C4-2B (cell line): ENCODE measurements at regions not wholly inside any gene's neighbourhood (a gene's known extent, or its start where the extent isn't known, plus 50 kb on each side); places are given as distances from the start of the nearest gene placed in this dataset.

Experiments
- ZFX ChIP-seq: fragments of 450-650 bp; IDR thresholded peaks from 2 replicates; pipeline ENCODE4 v1.6.1; 2017
- TF ChIP-seq, protein P1 (sequence below): fragments of 450-650 bp; conservative IDR thresholded peaks from 2 replicates; pipeline ENCODE4 v1.5.1; 2017; ENCODE audit warnings: mild to moderate bottlenecking

DNA sequence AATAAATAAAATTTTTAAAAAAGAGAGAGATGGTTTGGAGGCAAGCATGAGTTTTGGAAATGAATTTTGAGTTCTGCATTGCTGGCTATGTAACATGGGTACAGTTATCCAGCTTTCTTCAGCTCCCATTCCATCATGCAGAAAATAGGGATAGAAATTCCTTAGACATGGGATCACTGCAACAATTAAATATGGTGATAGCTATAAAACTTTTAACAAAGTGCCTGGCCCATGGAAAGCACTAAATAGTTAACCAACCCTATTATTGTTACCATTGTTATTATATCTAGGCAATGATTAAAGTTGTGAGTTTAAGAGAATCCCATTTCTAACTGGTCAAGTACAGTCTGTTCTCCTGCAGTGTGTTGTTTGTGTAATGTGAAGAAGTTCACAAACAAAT is 115.4 kb upstream of the GAS1 start:
- TF ChIP-seq, protein P1, sequence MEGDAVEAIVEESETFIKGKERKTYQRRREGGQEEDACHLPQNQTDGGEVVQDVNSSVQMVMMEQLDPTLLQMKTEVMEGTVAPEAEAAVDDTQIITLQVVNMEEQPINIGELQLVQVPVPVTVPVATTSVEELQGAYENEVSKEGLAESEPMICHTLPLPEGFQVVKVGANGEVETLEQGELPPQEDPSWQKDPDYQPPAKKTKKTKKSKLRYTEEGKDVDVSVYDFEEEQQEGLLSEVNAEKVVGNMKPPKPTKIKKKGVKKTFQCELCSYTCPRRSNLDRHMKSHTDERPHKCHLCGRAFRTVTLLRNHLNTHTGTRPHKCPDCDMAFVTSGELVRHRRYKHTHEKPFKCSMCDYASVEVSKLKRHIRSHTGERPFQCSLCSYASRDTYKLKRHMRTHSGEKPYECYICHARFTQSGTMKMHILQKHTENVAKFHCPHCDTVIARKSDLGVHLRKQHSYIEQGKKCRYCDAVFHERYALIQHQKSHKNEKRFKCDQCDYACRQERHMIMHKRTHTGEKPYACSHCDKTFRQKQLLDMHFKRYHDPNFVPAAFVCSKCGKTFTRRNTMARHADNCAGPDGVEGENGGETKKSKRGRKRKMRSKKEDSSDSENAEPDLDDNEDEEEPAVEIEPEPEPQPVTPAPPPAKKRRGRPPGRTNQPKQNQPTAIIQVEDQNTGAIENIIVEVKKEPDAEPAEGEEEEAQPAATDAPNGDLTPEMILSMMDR = no peak
- TF ChIP-seq ZFX = no peak
